ENCODE measurements at regions not wholly inside any gene's neighbourhood (a gene's known extent, or its start where the extent isn't known, plus 50 kb on each side); places are given as distances from the start of the nearest gene placed in this dataset.
"Not testable (repeated sequence)": the region's sequence is repeated elsewhere in the genome, so short reads cannot be mapped to it uniquely, and the experiment has no call there.

DNA sequence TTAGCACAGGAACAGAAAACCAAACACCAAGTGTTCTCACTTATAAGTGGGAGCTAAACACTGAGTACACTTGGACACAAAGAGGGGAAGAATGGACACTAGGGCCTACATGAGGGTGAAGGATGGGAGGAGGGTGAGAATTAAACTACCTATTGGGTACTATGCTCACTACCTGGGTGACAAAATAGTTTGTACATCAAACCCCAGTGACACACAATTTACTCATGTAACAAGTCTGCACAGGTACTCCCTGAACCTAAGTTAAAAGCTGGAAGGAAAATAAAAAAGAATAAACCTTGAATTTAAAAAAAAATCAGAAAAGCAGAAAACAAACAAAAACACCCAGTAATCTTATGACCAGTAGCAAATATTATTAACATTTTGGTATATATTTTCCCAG is 188.6 kb downstream of the TFAP2B start:
- TF ChIP-seq EZH2phosphoT487 (conservative IDR thresholded peaks at IDR 0.05; ENCODE audit: low read length), result no peak
- no peak for TF ChIP-seq CTCF (IDR thresholded peaks at IDR 0.05; ENCODE audit: insufficient read depth, low read length, poor library complexity, severe bottlenecking)
- no peaks in the 10 kb centered on the region for H3K27me3 ChIP-seq (ENCODE audit: low read length)
- H3K9me2 ChIP-seq (replicated peaks; ENCODE audit: insufficient read depth, low read length), result no peaks in the 10 kb centered on the region
- H2AFZ ChIP-seq (ENCODE audit: low read depth, low read length, severe bottlenecking), result no peak overlapping the region
- H3K79me2 ChIP-seq (ENCODE audit: insufficient read depth, low read length), result no peaks in the 10 kb centered on the region
- H4K20me1 ChIP-seq (ENCODE audit: low read depth, low read length), result no peaks in the 10 kb centered on the region
- no peak overlapping the region for H3K9ac ChIP-seq (ENCODE audit: low read length)
- H3K36me3 ChIP-seq (ENCODE audit: low read length), result no peaks in the 10 kb centered on the region
- no peaks in the 10 kb centered on the region for H3K9me3 ChIP-seq (ENCODE audit: insufficient read depth, low read length)
- no peak overlapping the region for H3K4me2 ChIP-seq (ENCODE audit: low read depth, low read length, poor library complexity, severe bottlenecking)
- H3K4me3 ChIP-seq (ENCODE audit: insufficient read depth, low read length, poor library complexity, severe bottlenecking), result no peak overlapping the region
- no peak overlapping the region for H3K27ac ChIP-seq (ENCODE audit: low read depth, low read length)
- H3F3A ChIP-seq (ENCODE audit: insufficient read depth), result no peaks in the 10 kb centered on the region

DNA sequence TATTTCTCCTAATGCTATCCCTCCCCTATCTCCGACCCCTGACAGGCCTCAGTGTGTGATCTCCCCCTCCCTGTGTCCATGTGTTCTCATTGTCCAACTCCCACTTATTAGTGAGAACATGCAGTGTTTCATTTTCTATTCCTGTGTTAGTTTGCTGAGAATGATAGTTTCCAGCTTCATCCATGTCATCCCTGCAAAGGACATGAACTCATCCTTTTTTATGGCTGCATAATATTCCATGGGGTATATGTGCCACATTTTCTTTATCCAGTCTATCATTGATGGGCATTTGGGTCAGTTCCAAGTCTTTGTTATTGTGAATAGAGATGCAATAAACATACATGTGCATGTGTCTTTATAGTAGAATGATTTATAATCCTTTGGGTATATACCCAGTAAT is 190.0 kb downstream of the TFAP2B start:
- H3K27me3 ChIP-seq (ENCODE audit: low read length); H3K27ac ChIP-seq (ENCODE audit: low read depth, low read length); H3F3A ChIP-seq (ENCODE audit: insufficient read depth); H2AFZ ChIP-seq (ENCODE audit: low read depth, low read length, severe bottlenecking); H4K20me1 ChIP-seq (ENCODE audit: low read depth, low read length); H3K4me2 ChIP-seq (ENCODE audit: low read depth, low read length, poor library complexity, severe bottlenecking); H3K9ac ChIP-seq (ENCODE audit: low read length); H3K4me3 ChIP-seq (ENCODE audit: insufficient read depth, low read length, poor library complexity, severe bottlenecking); H3K36me3 ChIP-seq (ENCODE audit: low read length); H3K9me2 ChIP-seq (replicated peaks; ENCODE audit: insufficient read depth, low read length); H3K79me2 ChIP-seq (ENCODE audit: insufficient read depth, low read length); H3K9me3 ChIP-seq (ENCODE audit: insufficient read depth, low read length): not testable (repeated sequence)

- Histone ChIP-seq H3K4me2 (ENCODE audit: low read depth, low read length, poor library complexity, severe bottlenecking) (no peak overlapping the region), H4K20me1 (ENCODE audit: low read depth, low read length) (no peaks in the 10 kb centered on the region), H3K9ac (ENCODE audit: low read length) (no peak overlapping the region)
These were observed 194.7 kb downstream of the TFAP2B start for GRCh38 chr6:51013376-51013775.

DNA sequence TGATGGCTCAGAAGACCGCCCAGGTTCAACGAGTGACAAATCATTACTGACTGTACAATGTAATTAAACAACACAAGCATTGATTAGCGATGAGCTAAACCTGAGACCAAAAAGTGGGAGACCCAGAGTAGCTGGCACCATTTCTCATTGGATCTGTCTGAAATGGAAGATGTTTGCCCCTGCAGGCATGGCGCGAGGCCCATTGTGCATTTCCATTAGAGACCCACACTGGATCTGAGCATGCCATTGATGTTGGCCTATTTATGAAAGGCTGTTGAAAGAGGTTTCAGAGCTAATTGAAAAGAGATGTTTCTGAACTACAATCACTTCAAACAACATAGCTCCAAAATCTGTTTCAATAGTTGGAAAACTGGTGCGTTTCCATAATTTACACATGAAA is 196.7 kb downstream of the TFAP2B start:
- no peaks in the 10 kb centered on the region for H4K20me1 ChIP-seq (ENCODE audit: low read depth, low read length)
- no peaks in the 10 kb centered on the region for H3K9me2 ChIP-seq (replicated peaks; ENCODE audit: insufficient read depth, low read length)
- H3K36me3 ChIP-seq (ENCODE audit: low read length), result peaks cover 3% of the 10 kb centered on the region; the same call in 1 of the 2 replicates
- H2AFZ ChIP-seq (ENCODE audit: low read depth, low read length, severe bottlenecking), result no peak overlapping the region
- H3K4me3 ChIP-seq (ENCODE audit: insufficient read depth, low read length, poor library complexity, severe bottlenecking), result no peak overlapping the region
- H3K27ac ChIP-seq (ENCODE audit: low read depth, low read length), result no peak overlapping the region
- no peak overlapping the region for H3K9ac ChIP-seq (ENCODE audit: low read length)
- no peaks in the 10 kb centered on the region for H3K9me3 ChIP-seq (ENCODE audit: insufficient read depth, low read length)
- H3F3A ChIP-seq (ENCODE audit: insufficient read depth), result no peaks in the 10 kb centered on the region
- H3K27me3 ChIP-seq (ENCODE audit: low read length), result no peaks in the 10 kb centered on the region
- no peak overlapping the region for H3K4me2 ChIP-seq (ENCODE audit: low read depth, low read length, poor library complexity, severe bottlenecking)
- H3K79me2 ChIP-seq (ENCODE audit: insufficient read depth, low read length), result no peaks in the 10 kb centered on the region
- TF ChIP-seq EZH2phosphoT487 (conservative IDR thresholded peaks at IDR 0.05; ENCODE audit: low read length) (no peak), CTCF (IDR thresholded peaks at IDR 0.05; ENCODE audit: insufficient read depth, low read length, poor library complexity, severe bottlenecking) (no peak)

More at GRCh38 chr6:51013376-51013775, 194.7 kb downstream of the TFAP2B start:
- H3K27ac ChIP-seq (ENCODE audit: low read depth, low read length), result no peak overlapping the region
- H3K9me3 ChIP-seq (ENCODE audit: insufficient read depth, low read length), result no peaks in the 10 kb centered on the region
- no peaks in the 10 kb centered on the region for H3K9me2 ChIP-seq (replicated peaks; ENCODE audit: insufficient read depth, low read length)
- TF ChIP-seq EZH2phosphoT487 (conservative IDR thresholded peaks at IDR 0.05; ENCODE audit: low read length) (no peak), CTCF (IDR thresholded peaks at IDR 0.05; ENCODE audit: insufficient read depth, low read length, poor library complexity, severe bottlenecking) (no peak)
- H3K4me3 ChIP-seq (ENCODE audit: insufficient read depth, low read length, poor library complexity, severe bottlenecking), result no peak overlapping the region
- H3K79me2 ChIP-seq (ENCODE audit: insufficient read depth, low read length), result no peaks in the 10 kb centered on the region
- H3K27me3 ChIP-seq (ENCODE audit: low read length), result no peaks in the 10 kb centered on the region
- H2AFZ ChIP-seq (ENCODE audit: low read depth, low read length, severe bottlenecking), result no peak overlapping the region
- peaks cover 3% of the 10 kb centered on the region; the same call in 1 of the 2 replicates for H3K36me3 ChIP-seq (ENCODE audit: low read length)
- H3F3A ChIP-seq (ENCODE audit: insufficient read depth), result no peaks in the 10 kb centered on the region
